PC-9 (cell line): ENCODE measurements at regions not wholly inside any gene's neighbourhood (a gene's known extent, or its start where the extent isn't known, plus 50 kb on each side); places are given as distances from the start of the nearest gene placed in this dataset.

Experiments
- BruUV-seq: library from RNA; stranded (reverse); fragments of 400-500 nt; replicated peaks from 2 replicates; lab custom pipeline; 2021; lab: Mats Ljungman, UMichigan
- CTCF ChIA-PET: fragments of 300-600 bp; sonication (Branson Sonifier 250); formaldehyde crosslinking; loops from one replicate; lab custom pipeline; 2022; ENCODE audit warnings: antibody characterized with exemption; lab: Charles Lee
- POLR2A ChIA-PET: fragments of 300-600 bp; sonication (Branson Sonifier 250); formaldehyde crosslinking; loops from one replicate; lab custom pipeline; 2022; ENCODE audit warnings: antibody characterized with exemption; ENCODE audit not compliant: unreplicated experiment; lab: Charles Lee
- DNase-seq, 2 experiments: peaks; one replicate each; pipeline versions ENCODE4 v3.0.0 to v3.0.0-alpha.2; 2015 to 2022; ENCODE audit warnings: mixed read lengths in 1 of 2
- H2AFZ ChIP-seq: fragments of 200-600 bp; sonication (generic); 2 replicates; pipeline ENCODE4 v1.8.1; 2017; ENCODE audit warnings: antibody characterized with exemption
- H3F3A ChIP-seq: fragments of 200-600 bp; sonication (generic); 2 replicates; pipeline ENCODE4 v1.8.1; 2017; ENCODE audit warnings: antibody characterized with exemption, mild to moderate bottlenecking, low read depth; ENCODE audit not compliant: insufficient read depth
- H3K27ac ChIP-seq: fragments of 200-600 bp; sonication (generic); 2 replicates; pipeline ENCODE4 v1.6.1; 2016; ENCODE audit warnings: mixed run types
- H3K27me3 ChIP-seq: fragments of 200-600 bp; sonication (generic); 2 replicates; pipeline ENCODE4 v1.6.1; 2016; ENCODE audit warnings: low read depth, mixed run types; ENCODE audit not compliant: insufficient read depth
- H3K36me3 ChIP-seq: fragments of 200-600 bp; sonication (generic); 2 replicates; pipeline ENCODE4 v1.6.1; 2016; ENCODE audit warnings: low read depth, mixed run types
- H3K4me1 ChIP-seq: fragments of 200-600 bp; sonication (generic); replicated peaks from 2 replicates; pipeline ENCODE4 v1.6.1; 2016; ENCODE audit warnings: mixed run types; ENCODE audit not compliant: insufficient read depth
- H3K4me2 ChIP-seq: fragments of 200-600 bp; sonication (generic); 2 replicates; pipeline ENCODE4 v1.6.1; 2017; ENCODE audit warnings: mixed run types
- H3K4me3 ChIP-seq: fragments of 200-600 bp; sonication (generic); 2 replicates; pipeline ENCODE4 v1.6.1; 2016; ENCODE audit warnings: mixed run types
- H3K79me2 ChIP-seq: fragments of 200-600 bp; sonication (generic); 2 replicates; pipeline ENCODE4 v1.6.1; 2017; ENCODE audit warnings: low read depth, mixed run types
- H3K9me2 ChIP-seq: fragments of 200-600 bp; sonication (generic); 2 replicates; pipeline ENCODE4 v1.8.1; 2017; ENCODE audit warnings: mild to moderate bottlenecking; ENCODE audit not compliant: insufficient read depth
- H3K9me3 ChIP-seq: fragments of 200-600 bp; sonication (generic); 2 replicates; pipeline ENCODE4 v1.8.1; 2016; ENCODE audit warnings: low read depth; ENCODE audit not compliant: insufficient read depth
- H4K20me1 ChIP-seq: fragments of 200-600 bp; sonication (generic); 2 replicates; pipeline ENCODE4 v1.8.1; 2017; ENCODE audit not compliant: insufficient read depth
- CTCF ChIP-seq: fragments of 200-600 bp; sonication (generic); conservative IDR thresholded peaks from 2 replicates; pipeline ENCODE4 v1.6.1; 2017; ENCODE audit warnings: mixed run types, antibody characterized with exemption, mild to moderate bottlenecking, moderate library complexity
- EZH2 ChIP-seq: fragments of 200-600 bp; sonication (generic); IDR thresholded peaks from 2 replicates; pipeline ENCODE4 v1.8.0; 2017; ENCODE audit warnings: antibody characterized with exemption, low read depth
- intact Hi-C: fragments of 100-400 bp; cut with micrococcal nuclease; formaldehyde crosslinking; loops from one replicate; pipeline ENCODE4 v1.10.0; 2022; ENCODE audit not compliant: unreplicated experiment

- H3K4me3 ChIP-seq: no peak overlapping the region
- intact Hi-C loops: no loop called here
- no peaks in the 10 kb centered on the region; the same call in 1 of the 2 replicates for H3K27me3 ChIP-seq
- H3K9me2 ChIP-seq: no peaks in the 10 kb centered on the region
- no peaks in the 10 kb centered on the region for H3K4me1 ChIP-seq
- no TSS peak for BruUV-seq
- ChIA-PET CTCF (no interaction called here), POLR2A (no interaction called here)
- TF ChIP-seq EZH2 (no peak), CTCF (no peak)
- H4K20me1 ChIP-seq: no peaks in the 10 kb centered on the region
- no peaks in the 10 kb centered on the region for H3K36me3 ChIP-seq
- H3K27ac ChIP-seq: no peak overlapping the region
- H3K4me2 ChIP-seq: no peak overlapping the region
- H3K79me2 ChIP-seq: no peaks in the 10 kb centered on the region
- no peaks in the 10 kb centered on the region for H3K9me3 ChIP-seq
- no peaks in the 10 kb centered on the region for H3F3A ChIP-seq
- no peak overlapping the region for H2AFZ ChIP-seq
- DNase-seq: no peak
These were observed 417.5 kb upstream of the TBX3 start for GRCh38 chr12:115101520-115101919.

GRCh38 chr12:115097416-115097815, 413.4 kb upstream of the TBX3 start:
- H3K4me1 ChIP-seq: no peaks in the 10 kb centered on the region
- H3K9me3 ChIP-seq: no peaks in the 10 kb centered on the region
- no peaks in the 10 kb centered on the region for H3F3A ChIP-seq
- ChIA-PET POLR2A (no interaction called here), CTCF (no interaction called here)
- H3K79me2 ChIP-seq: no peaks in the 10 kb centered on the region
- no peaks in the 10 kb centered on the region for H3K36me3 ChIP-seq
- TF ChIP-seq EZH2 (no peak), CTCF (no peak)
- H3K27me3 ChIP-seq: peaks cover 9% of the 10 kb centered on the region; the same call in 1 of the 2 replicates
- H4K20me1 ChIP-seq: no peaks in the 10 kb centered on the region
- H3K27ac ChIP-seq: no peak overlapping the region
- intact Hi-C loops: no loop called here
- no peak for DNase-seq
- no TSS peak for BruUV-seq
- no peak overlapping the region for H3K4me2 ChIP-seq
- H2AFZ ChIP-seq: no peak overlapping the region
- no peak overlapping the region for H3K4me3 ChIP-seq
- no peaks in the 10 kb centered on the region for H3K9me2 ChIP-seq

- Histone ChIP-seq H4K20me1 (no peaks in the 10 kb centered on the region), H3K4me3 (no peak overlapping the region), H3K79me2 (no peaks in the 10 kb centered on the region), H3K27ac (no peak overlapping the region), H2AFZ (no peak overlapping the region), H3K9me3 (no peaks in the 10 kb centered on the region), H3K27me3 (peaks cover 9% of the 10 kb centered on the region; the same call in 1 of the 2 replicates), H3K4me2 (no peak overlapping the region), H3F3A (no peaks in the 10 kb centered on the region), H3K4me1 (no peaks in the 10 kb centered on the region), H3K36me3 (no peaks in the 10 kb centered on the region), H3K9me2 (no peaks in the 10 kb centered on the region)
- no peak for DNase-seq
- BruUV-seq: no TSS peak
- ChIA-PET POLR2A (no interaction called here), CTCF (interaction anchor here (0.6 kb wide), 1 partner anchor 472 kb away, joined by 3 read pairs; no protein-coding TSS in a partner anchor)
- intact Hi-C loops: no loop called here
- TF ChIP-seq EZH2: no peak
- TF ChIP-seq CTCF: no peak
These were observed 412.8 kb upstream of the TBX3 start for GRCh38 chr12:115096588-115097397.
